HepG2 (cell line): ENCODE measurements at regions not wholly inside any gene's neighbourhood (a gene's known extent, or its start where the extent isn't known, plus 50 kb on each side); places are given as distances from the start of the nearest gene placed in this dataset.

Experiments used
- DR1 ChIP-seq: sonication (generic); formaldehyde crosslinking; IDR thresholded peaks from 2 replicates; pipeline ENCODE4 v1.8.0; 2021; ENCODE audit warnings: mild to moderate bottlenecking, missing genetic modification reagents, inconsistent platforms
- HDAC6 ChIP-seq: fragments of 200-600 bp; sonication (generic); IDR thresholded peaks from 2 replicates; pipeline ENCODE4 v1.7.0; 2017; ENCODE audit warnings: mild to moderate bottlenecking, antibody characterized with exemption, low read length, low read depth
- KLF16 ChIP-seq, 2 experiments: sonication (generic) in 1 of 2; formaldehyde crosslinking in 1 of 2; IDR thresholded peaks; 2 replicates each; pipeline versions ENCODE4 v1.6.1 to v1.8.0; 2016 to 2023; ENCODE audit warnings: missing genetic modification reagents in 2 of 2, missing compliant biosample characterization in 1 of 2
- KMT2A ChIP-seq: sonication (generic); formaldehyde crosslinking; IDR thresholded peaks from 2 replicates; pipeline ENCODE4 v1.4.0; 2020; ENCODE audit warnings: missing genetic modification reagents
- NFIC ChIP-seq: IDR thresholded peaks from 2 replicates; pipeline ENCODE4 v1.6.1; 2012; ENCODE audit warnings: mild to moderate bottlenecking, low read length, inconsistent platforms
- PHB2 ChIP-seq: fragments of 450-650 bp; IDR thresholded peaks from 2 replicates; pipeline ENCODE4 v1.6.1; 2018; ENCODE audit not compliant: partially characterized antibody
- PHF21A ChIP-seq: sonication (generic); formaldehyde crosslinking; IDR thresholded peaks from 2 replicates; pipeline ENCODE4 v1.5.0; 2020; ENCODE audit warnings: mild to moderate bottlenecking, missing genetic modification reagents
- XRCC5 ChIP-seq: fragments of 200-400 bp; formaldehyde crosslinking; optimal IDR thresholded peaks from 2 replicates; pipeline ENCODE3; 2017; ENCODE audit warnings: mild to moderate bottlenecking, low read length
- ZFY ChIP-seq: sonication (generic); formaldehyde crosslinking; IDR thresholded peaks from 2 replicates; pipeline ENCODE4 v1.4.0; 2020; ENCODE audit warnings: missing genetic modification reagents
- ZNF224 ChIP-seq: sonication (generic); formaldehyde crosslinking; IDR thresholded peaks from 2 replicates; pipeline ENCODE4 v1.5.0; 2020; ENCODE audit warnings: mild to moderate bottlenecking, missing genetic modification reagents
- ZNF260 ChIP-seq: sonication (generic); formaldehyde crosslinking; IDR thresholded peaks from 2 replicates; pipeline ENCODE4 v1.4.0; 2020; ENCODE audit warnings: missing genetic modification reagents, low read depth, mild to moderate bottlenecking, borderline replicate concordance
- ZNF432 ChIP-seq: sonication (generic); formaldehyde crosslinking; IDR thresholded peaks from 2 replicates; pipeline ENCODE4 v1.5.0; 2020; ENCODE audit warnings: missing genetic modification reagents, mild to moderate bottlenecking, borderline replicate concordance
- ZNF616 ChIP-seq: sonication (generic); formaldehyde crosslinking; IDR thresholded peaks from 2 replicates; pipeline ENCODE4 v1.5.0; 2020; ENCODE audit warnings: low read depth, mild to moderate bottlenecking, missing genetic modification reagents
- ZNF773 ChIP-seq: sonication (generic); formaldehyde crosslinking; IDR thresholded peaks from 2 replicates; pipeline ENCODE4 v1.4.0; 2020; ENCODE audit warnings: missing genetic modification reagents, borderline replicate concordance
- ZNF777 ChIP-seq: sonication (generic); formaldehyde crosslinking; IDR thresholded peaks from 2 replicates; pipeline ENCODE4 v1.4.0; 2020; ENCODE audit warnings: missing genetic modification reagents
- ZNF841 ChIP-seq: sonication (generic); formaldehyde crosslinking; IDR thresholded peaks from 2 replicates; pipeline ENCODE4 v1.8.1; 2023; ENCODE audit warnings: missing genetic modification reagents, borderline replicate concordance
- ZNF891 ChIP-seq: sonication (generic); formaldehyde crosslinking; IDR thresholded peaks from 2 replicates; pipeline ENCODE4 v1.5.0; 2020; ENCODE audit warnings: mild to moderate bottlenecking, missing genetic modification reagents
- TF ChIP-seq, protein P1 (sequence below): sonication (generic); formaldehyde crosslinking; IDR thresholded peaks from 2 replicates; pipeline ENCODE4 v1.5.0; 2020; ENCODE audit warnings: missing genetic modification reagents
- TF ChIP-seq, protein P2 (sequence below): sonication (generic); formaldehyde crosslinking; IDR thresholded peaks from 2 replicates; pipeline ENCODE4 v1.5.0; 2020; ENCODE audit warnings: missing genetic modification reagents
- TF ChIP-seq, protein P3 (sequence below): sonication (generic); formaldehyde crosslinking; IDR thresholded peaks from 2 replicates; pipeline ENCODE4 v1.4.0; 2020; ENCODE audit warnings: mild to moderate bottlenecking, missing genetic modification reagents
- TF ChIP-seq, protein P4 (sequence below): sonication (generic); formaldehyde crosslinking; IDR thresholded peaks from 2 replicates; pipeline ENCODE4 v1.4.0; 2020; ENCODE audit warnings: missing genetic modification reagents, borderline replicate concordance
- TF ChIP-seq, protein P5 (sequence below): sonication (generic); formaldehyde crosslinking; IDR thresholded peaks from 2 replicates; pipeline ENCODE4 v1.4.0; 2020; ENCODE audit warnings: mild to moderate bottlenecking, missing genetic modification reagents
- TF ChIP-seq, protein P6 (sequence below): sonication (generic); formaldehyde crosslinking; IDR thresholded peaks from 2 replicates; pipeline ENCODE4 v1.4.0; 2020; ENCODE audit warnings: missing genetic modification reagents

DNA sequence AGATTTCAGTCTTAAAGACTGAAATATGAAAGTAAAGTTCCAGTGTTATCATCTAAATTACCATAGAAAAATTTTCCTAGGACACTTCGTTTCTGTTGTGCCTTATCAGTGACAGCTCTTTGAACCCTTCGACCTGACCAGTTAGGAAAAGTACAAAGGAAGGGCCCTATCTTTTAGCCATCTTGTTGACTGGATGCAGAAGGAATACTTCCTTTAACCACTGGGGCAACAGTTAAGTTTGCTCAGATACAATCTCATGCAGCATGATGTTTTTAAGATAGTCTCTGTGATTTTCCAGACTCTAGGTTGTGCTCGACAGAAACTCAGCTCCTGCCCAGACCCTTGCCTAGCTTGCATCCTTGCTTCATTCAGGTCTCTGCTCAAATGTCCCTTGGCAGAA lies 210.5 kb upstream of the RPS6KA3 start (continued):
- TF ChIP-seq, protein P1, sequence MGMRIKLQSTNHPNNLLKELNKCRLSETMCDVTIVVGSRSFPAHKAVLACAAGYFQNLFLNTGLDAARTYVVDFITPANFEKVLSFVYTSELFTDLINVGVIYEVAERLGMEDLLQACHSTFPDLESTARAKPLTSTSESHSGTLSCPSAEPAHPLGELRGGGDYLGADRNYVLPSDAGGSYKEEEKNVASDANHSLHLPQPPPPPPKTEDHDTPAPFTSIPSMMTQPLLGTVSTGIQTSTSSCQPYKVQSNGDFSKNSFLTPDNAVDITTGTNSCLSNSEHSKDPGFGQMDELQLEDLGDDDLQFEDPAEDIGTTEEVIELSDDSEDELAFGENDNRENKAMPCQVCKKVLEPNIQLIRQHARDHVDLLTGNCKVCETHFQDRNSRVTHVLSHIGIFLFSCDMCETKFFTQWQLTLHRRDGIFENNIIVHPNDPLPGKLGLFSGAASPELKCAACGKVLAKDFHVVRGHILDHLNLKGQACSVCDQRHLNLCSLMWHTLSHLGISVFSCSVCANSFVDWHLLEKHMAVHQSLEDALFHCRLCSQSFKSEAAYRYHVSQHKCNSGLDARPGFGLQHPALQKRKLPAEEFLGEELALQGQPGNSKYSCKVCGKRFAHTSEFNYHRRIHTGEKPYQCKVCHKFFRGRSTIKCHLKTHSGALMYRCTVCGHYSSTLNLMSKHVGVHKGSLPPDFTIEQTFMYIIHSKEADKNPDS (CRISPR knock-in tag), result no peak
- no peak for TF ChIP-seq ZNF224
- no peak for TF ChIP-seq PHB2
- TF ChIP-seq ZFY, result no peak
- TF ChIP-seq, protein P2, sequence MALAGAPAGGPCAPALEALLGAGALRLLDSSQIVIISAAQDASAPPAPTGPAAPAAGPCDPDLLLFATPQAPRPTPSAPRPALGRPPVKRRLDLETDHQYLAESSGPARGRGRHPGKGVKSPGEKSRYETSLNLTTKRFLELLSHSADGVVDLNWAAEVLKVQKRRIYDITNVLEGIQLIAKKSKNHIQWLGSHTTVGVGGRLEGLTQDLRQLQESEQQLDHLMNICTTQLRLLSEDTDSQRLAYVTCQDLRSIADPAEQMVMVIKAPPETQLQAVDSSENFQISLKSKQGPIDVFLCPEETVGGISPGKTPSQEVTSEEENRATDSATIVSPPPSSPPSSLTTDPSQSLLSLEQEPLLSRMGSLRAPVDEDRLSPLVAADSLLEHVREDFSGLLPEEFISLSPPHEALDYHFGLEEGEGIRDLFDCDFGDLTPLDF (CRISPR knock-in tag), result no peak
- peak; percentile 81 for TF ChIP-seq NFIC
- TF ChIP-seq, protein P3, sequence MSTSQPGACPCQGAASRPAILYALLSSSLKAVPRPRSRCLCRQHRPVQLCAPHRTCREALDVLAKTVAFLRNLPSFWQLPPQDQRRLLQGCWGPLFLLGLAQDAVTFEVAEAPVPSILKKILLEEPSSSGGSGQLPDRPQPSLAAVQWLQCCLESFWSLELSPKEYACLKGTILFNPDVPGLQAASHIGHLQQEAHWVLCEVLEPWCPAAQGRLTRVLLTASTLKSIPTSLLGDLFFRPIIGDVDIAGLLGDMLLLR (CRISPR knock-in tag), result no peak
- TF ChIP-seq ZNF891 (CRISPR knock-in tag), result no peak
- 0 out of 2 replicates have a peak, but pooled peaks have one; percentile 30 for TF ChIP-seq PHF21A (CRISPR knock-in tag)
- TF ChIP-seq, protein P4, sequence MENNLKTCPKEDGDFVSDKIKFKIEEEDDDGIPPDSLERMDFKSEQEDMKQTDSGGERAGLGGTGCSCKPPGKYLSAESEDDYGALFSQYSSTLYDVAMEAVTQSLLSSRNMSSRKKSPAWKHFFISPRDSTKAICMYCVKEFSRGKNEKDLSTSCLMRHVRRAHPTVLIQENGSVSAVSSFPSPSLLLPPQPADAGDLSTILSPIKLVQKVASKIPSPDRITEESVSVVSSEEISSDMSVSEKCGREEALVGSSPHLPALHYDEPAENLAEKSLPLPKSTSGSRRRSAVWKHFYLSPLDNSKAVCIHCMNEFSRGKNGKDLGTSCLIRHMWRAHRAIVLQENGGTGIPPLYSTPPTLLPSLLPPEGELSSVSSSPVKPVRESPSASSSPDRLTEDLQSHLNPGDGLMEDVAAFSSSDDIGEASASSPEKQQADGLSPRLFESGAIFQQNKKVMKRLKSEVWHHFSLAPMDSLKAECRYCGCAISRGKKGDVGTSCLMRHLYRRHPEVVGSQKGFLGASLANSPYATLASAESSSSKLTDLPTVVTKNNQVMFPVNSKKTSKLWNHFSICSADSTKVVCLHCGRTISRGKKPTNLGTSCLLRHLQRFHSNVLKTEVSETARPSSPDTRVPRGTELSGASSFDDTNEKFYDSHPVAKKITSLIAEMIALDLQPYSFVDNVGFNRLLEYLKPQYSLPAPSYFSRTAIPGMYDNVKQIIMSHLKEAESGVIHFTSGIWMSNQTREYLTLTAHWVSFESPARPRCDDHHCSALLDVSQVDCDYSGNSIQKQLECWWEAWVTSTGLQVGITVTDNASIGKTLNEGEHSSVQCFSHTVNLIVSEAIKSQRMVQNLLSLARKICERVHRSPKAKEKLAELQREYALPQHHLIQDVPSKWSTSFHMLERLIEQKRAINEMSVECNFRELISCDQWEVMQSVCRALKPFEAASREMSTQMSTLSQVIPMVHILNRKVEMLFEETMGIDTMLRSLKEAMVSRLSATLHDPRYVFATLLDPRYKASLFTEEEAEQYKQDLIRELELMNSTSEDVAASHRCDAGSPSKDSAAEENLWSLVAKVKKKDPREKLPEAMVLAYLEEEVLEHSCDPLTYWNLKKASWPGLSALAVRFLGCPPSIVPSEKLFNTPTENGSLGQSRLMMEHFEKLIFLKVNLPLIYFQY (CRISPR knock-in tag), result no peak
- TF ChIP-seq KMT2A (CRISPR knock-in tag), result no peak
- TF ChIP-seq DR1, result no peak
- TF ChIP-seq, protein P5, sequence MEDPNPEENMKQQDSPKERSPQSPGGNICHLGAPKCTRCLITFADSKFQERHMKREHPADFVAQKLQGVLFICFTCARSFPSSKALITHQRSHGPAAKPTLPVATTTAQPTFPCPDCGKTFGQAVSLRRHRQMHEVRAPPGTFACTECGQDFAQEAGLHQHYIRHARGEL (CRISPR knock-in tag), result no peak
- TF ChIP-seq ZNF260, result no peak
- no peak for TF ChIP-seq ZNF616 (CRISPR knock-in tag)
- no peak for TF ChIP-seq KLF16 (CRISPR knock-in tag; IDR thresholded peaks at IDR 0.05)
- TF ChIP-seq XRCC5, result no peak
- TF ChIP-seq ZNF432 (CRISPR knock-in tag), result no peak
- no peak for TF ChIP-seq ZNF841 (CRISPR knock-in tag)
- no peak for TF ChIP-seq HDAC6
- TF ChIP-seq ZNF773, result no peak
- TF ChIP-seq ZNF777 (CRISPR knock-in tag), result no peak
- TF ChIP-seq, protein P6, sequence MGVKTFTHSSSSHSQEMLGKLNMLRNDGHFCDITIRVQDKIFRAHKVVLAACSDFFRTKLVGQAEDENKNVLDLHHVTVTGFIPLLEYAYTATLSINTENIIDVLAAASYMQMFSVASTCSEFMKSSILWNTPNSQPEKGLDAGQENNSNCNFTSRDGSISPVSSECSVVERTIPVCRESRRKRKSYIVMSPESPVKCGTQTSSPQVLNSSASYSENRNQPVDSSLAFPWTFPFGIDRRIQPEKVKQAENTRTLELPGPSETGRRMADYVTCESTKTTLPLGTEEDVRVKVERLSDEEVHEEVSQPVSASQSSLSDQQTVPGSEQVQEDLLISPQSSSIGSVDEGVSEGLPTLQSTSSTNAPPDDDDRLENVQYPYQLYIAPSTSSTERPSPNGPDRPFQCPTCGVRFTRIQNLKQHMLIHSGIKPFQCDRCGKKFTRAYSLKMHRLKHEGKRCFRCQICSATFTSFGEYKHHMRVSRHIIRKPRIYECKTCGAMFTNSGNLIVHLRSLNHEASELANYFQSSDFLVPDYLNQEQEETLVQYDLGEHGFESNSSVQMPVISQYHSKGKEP, result no peak
